ENCODE measurements at regions not wholly inside any gene's neighbourhood (a gene's known extent, or its start where the extent isn't known, plus 50 kb on each side); places are given as distances from the start of the nearest gene placed in this dataset.

- TF ChIP-seq ZNF263 (CRISPR knock-in tag; IDR thresholded peaks at IDR 0.05) (no peak), SOX13 (IDR thresholded peaks at IDR 0.05) (no peak), SOX13 (CRISPR knock-in tag; conservative IDR thresholded peaks at IDR 0.05 in 1 of 2, IDR thresholded peaks at IDR 0.05 in 1 of 2) (peak in 1 of 2 experiments; percentile 30; a peak in 1 of 4 replicates), CREB1 (IDR thresholded peaks at IDR 0.05) (no peak), CREB1 (CRISPR knock-in tag; IDR thresholded peaks at IDR 0.05) (peak; percentile 13; the same call in 1 of the 2 replicates), ZSCAN21 (CRISPR knock-in tag; IDR thresholded peaks at IDR 0.05; ENCODE audit: borderline replicate concordance) (no peak), SOX6 (IDR thresholded peaks at IDR 0.05) (no peak), SOX6 (CRISPR knock-in tag; IDR thresholded peaks at IDR 0.05) (peak; percentile 25; the same call in 1 of the 2 replicates), SAP130 (CRISPR knock-in tag; IDR thresholded peaks at IDR 0.05; ENCODE audit: low read depth) (peak; percentile 48), ONECUT2 (CRISPR knock-in tag; IDR thresholded peaks at IDR 0.05) (no peak)
These were observed 166.3 kb upstream of the AHR start (continued) for GRCh38 chr7:17131983-17132655.

DNA sequence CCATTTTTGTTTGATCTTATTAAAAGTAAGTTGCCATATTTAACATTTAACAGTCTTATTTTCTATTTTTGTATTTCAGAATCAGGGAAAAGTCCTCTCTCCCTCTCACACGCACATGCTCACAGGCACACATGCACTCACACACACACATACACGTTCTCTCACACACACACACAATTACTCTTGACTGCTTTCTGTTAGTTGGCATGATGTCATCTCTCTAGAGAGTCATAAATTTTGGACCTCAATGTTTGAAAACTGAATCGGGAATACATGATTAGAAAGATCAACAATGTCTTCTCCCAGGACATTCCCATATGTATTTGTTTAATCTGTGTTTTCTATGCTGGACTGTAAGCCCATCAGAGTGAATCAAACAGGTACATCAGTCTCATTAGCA lies 165.7 kb upstream of the AHR start:
- CTCF ChIA-PET (ENCODE audit: low intra/inter-chr PET ratio, low total read pairs): no interaction called here
- Histone ChIP-seq H3K4me2 (ENCODE audit: low read depth, low read length) (peak overlapping the region; percentile 62), H3K9ac (ENCODE audit: insufficient read depth, low read depth, low read length) (peak overlapping the region; percentile 51; the same call in 1 of the 2 replicates), H3K27ac (ENCODE audit: extremely low read length, insufficient read depth, low read length) (peak overlapping the region; percentile 86), H2AFZ (ENCODE audit: low read length) (no peak overlapping the region), H3K4me1 (ENCODE audit: insufficient read depth, low read length) (peaks cover 70% of the 10 kb centered on the region), H3K79me2 (ENCODE audit: insufficient read depth, low read length) (peaks cover 19% of the 10 kb centered on the region), H3K4me3 (replicated peaks in 1 of 3; ENCODE audit: insufficient read depth in 1 of 3, low read depth in 2 of 3, low read length in 3 of 3) (peak overlapping the region in 1 of 3 experiments; percentile 2; a peak in 1 of 6 replicates), H3K9me3 (ENCODE audit: low read length) (no peaks in the 10 kb centered on the region), H3K27me3 (ENCODE audit: control insufficient read depth in 1 of 2, insufficient read depth in 2 of 2, low read length in 2 of 2) (no peaks in the 10 kb centered on the region), H3K36me3 (replicated peaks in 1 of 2; ENCODE audit: control insufficient read depth in 1 of 2, insufficient read depth in 2 of 2, low read length in 2 of 2) (no peaks in the 10 kb centered on the region), H4K20me1 (ENCODE audit: insufficient read depth, low read length) (no peaks in the 10 kb centered on the region)
- DNase-seq (ENCODE audit: low spot score) (no peak), ATAC-seq (no peak), FAIRE-seq (no peak)
- in situ Hi-C loops (cut with HindIII; ENCODE audit: extremely low pct_ligation_motif_present, low pct_unique_long_range_greater_than_20kb) (no loop called here), intact Hi-C loops (cut with micrococcal nuclease; ENCODE audit: unreplicated experiment) (loop anchor here (5.0 kb wide), 1 partner anchor 35 kb away; no protein-coding TSS in a partner anchor)
- TF ChIP-seq MED13 (CRISPR knock-in tag; IDR thresholded peaks at IDR 0.05) (no peak), HDAC6 (IDR thresholded peaks at IDR 0.05; ENCODE audit: low read depth, low read length) (no peak), ZMAT3 (CRISPR knock-in tag; conservative IDR thresholded peaks at IDR 0.05) (no peak), ATF7 (IDR thresholded peaks at IDR 0.05) (peak; percentile 88), ATF7 (CRISPR knock-in tag; IDR thresholded peaks at IDR 0.05) (no peak)
- no TSS peak for BruUV-seq (replicated peaks)
- WGBS (ENCODE audit: low lambda C conversion rate): 74% methylated on average over 3 of the region's 3 CpGs
- POLR2A ChIA-PET: interaction anchor here (1.1 to 3.5 kb wide), 3 partner anchors 11 to 166 kb away, joined by 3 to 25 read pairs (median 8); partner anchors contain the start of gene AHR

Measured in HepG2 (cell line).